CD14-positive monocyte (primary cell): ENCODE measurements at regions not wholly inside any gene's neighbourhood (a gene's known extent, or its start where the extent isn't known, plus 50 kb on each side); places are given as distances from the start of the nearest gene placed in this dataset.

Experiments used
- DNase-seq, 3 donors: peaks; one replicate each; pipeline ENCODE4 v3.0.0-alpha.2; 2011 to 2022
- H2AFZ ChIP-seq: 2 replicates; pipeline ENCODE4 v1.6.0; 2012; ENCODE audit warnings: mild to moderate bottlenecking, low read depth, low read length, inconsistent platforms; ENCODE audit not compliant: insufficient read depth, poor library complexity, severe bottlenecking
- H3K27ac ChIP-seq, 2 donors: 1 replicate in 1 of 2; 2 replicates in 1 of 2; pipeline ENCODE4 v1.5.1; 2012 to 2013; ENCODE audit warnings: low read length in 2 of 2, control low read depth in 1 of 2, inconsistent platforms in 1 of 2, low read depth in 1 of 2, mild to moderate bottlenecking in 1 of 2
- H3K27me3 ChIP-seq, 2 donors: one replicate each; pipeline versions ENCODE4 v1.6.0 to v1.6.1; 2011 to 2013; ENCODE audit warnings: low read length in 2 of 2; ENCODE audit not compliant: control insufficient read depth in 2 of 2, insufficient read depth in 2 of 2
- H3K36me3 ChIP-seq, 2 donors: replicated peaks in 1 of 2; 1 replicate in 1 of 2; 2 replicates in 1 of 2; pipeline versions ENCODE4 v1.5.1 to v1.6.1; 2012 to 2013; ENCODE audit warnings: low read length in 2 of 2, control low read depth in 1 of 2, inconsistent platforms in 1 of 2, mild to moderate bottlenecking in 1 of 2; ENCODE audit not compliant: insufficient read depth in 2 of 2, control insufficient read depth in 1 of 2
- H3K4me1 ChIP-seq, 2 donors: 1 replicate in 1 of 2; 2 replicates in 1 of 2; pipeline versions ENCODE4 v1.5.1 to v1.6.1; 2012 to 2013; ENCODE audit warnings: low read length in 2 of 2, control low read depth in 1 of 2, inconsistent platforms in 1 of 2, mild to moderate bottlenecking in 1 of 2, moderate library complexity in 1 of 2; ENCODE audit not compliant: insufficient read depth in 2 of 2, control insufficient read depth in 1 of 2
- H3K4me2 ChIP-seq: replicated peaks from 2 replicates; pipeline ENCODE3; 2012; ENCODE audit warnings: low read length, moderate library complexity, mild to moderate bottlenecking; ENCODE audit not compliant: poor library complexity, severe bottlenecking; ENCODE audit errors: extremely low read depth
- H3K4me3 ChIP-seq, 3 experiments: fragments of 200-600 bp in 1 of 3; sonication (generic) in 1 of 3; replicated peaks in 1 of 3; 1 replicate in 2 of 3; 2 replicates in 1 of 3; pipeline ENCODE4 v1.5.1; 2011 to 2013; ENCODE audit warnings: low read length in 3 of 3, mild to moderate bottlenecking in 3 of 3, control low read depth in 2 of 3, low read depth in 2 of 3, inconsistent platforms in 1 of 3, moderate library complexity in 1 of 3
- H3K79me2 ChIP-seq: 2 replicates; pipeline ENCODE4 v1.6.0; 2012; ENCODE audit warnings: mild to moderate bottlenecking, control low read depth, inconsistent platforms, low read length, moderate library complexity; ENCODE audit not compliant: insufficient read depth
- H3K9ac ChIP-seq: 2 replicates; pipeline ENCODE4 v1.6.0; 2017; ENCODE audit warnings: low read length, mild to moderate bottlenecking; ENCODE audit not compliant: insufficient read depth, poor library complexity, severe bottlenecking
- H3K9me3 ChIP-seq, 2 donors: replicated peaks in 1 of 2; 1 replicate in 1 of 2; 2 replicates in 1 of 2; pipeline versions ENCODE4 v1.5.1 to v1.6.1; 2012 to 2013; ENCODE audit warnings: low read length in 2 of 2, control low read depth in 1 of 2; ENCODE audit not compliant: control insufficient read depth in 1 of 2, insufficient read depth in 1 of 2
- H4K20me1 ChIP-seq: 2 replicates; pipeline ENCODE4 v1.6.0; 2012; ENCODE audit warnings: mild to moderate bottlenecking, low read length, control low read depth, moderate library complexity; ENCODE audit not compliant: insufficient read depth
- H3K27ac Mint-ChIP-seq, 7 donors: one replicate each; pipeline ENCODE4 v1.8.0; 2020; ENCODE audit warnings: mild to moderate bottlenecking in 7 of 7, mixed read lengths in 7 of 7, moderate library complexity in 6 of 7, inconsistent platforms in 2 of 7
- H3K27me3 Mint-ChIP-seq, 3 donors: one replicate each; pipeline ENCODE4 v1.8.0; 2021 to 2022; ENCODE audit warnings: low read depth in 3 of 3, mild to moderate bottlenecking in 3 of 3, mixed read lengths in 3 of 3, moderate library complexity in 3 of 3, inconsistent platforms in 1 of 3
- H3K36me3 Mint-ChIP-seq, 2 donors: one replicate each; pipeline ENCODE4 v1.8.0; 2020; ENCODE audit warnings: mixed read lengths in 2 of 2, inconsistent platforms in 1 of 2, mild to moderate bottlenecking in 1 of 2
- H3K4me1 Mint-ChIP-seq: one replicate; pipeline ENCODE4 v1.8.0; 2020; ENCODE audit warnings: mild to moderate bottlenecking, mixed read lengths
- H3K4me3 Mint-ChIP-seq, 2 donors: one replicate each; pipeline ENCODE4 v1.8.0; 2020; ENCODE audit warnings: mild to moderate bottlenecking in 2 of 2, mixed read lengths in 2 of 2, moderate library complexity in 1 of 2
- H3K9me3 Mint-ChIP-seq, 7 donors: one replicate each; pipeline ENCODE4 v1.8.0; 2020 to 2022; ENCODE audit warnings: mixed read lengths in 7 of 7, mild to moderate bottlenecking in 6 of 7, moderate library complexity in 6 of 7, inconsistent platforms in 2 of 7
- WGBS: methylation state at CpG from one replicate; pipeline ENCODE4 v1.1.5; 2013; ENCODE audit warnings: missing lambda C conversion rate; ENCODE audit not compliant: insufficient coverage; 5-methylcytosine and 5-hydroxymethylcytosine counted together
- intact Hi-C, 2 donors: fragments of 100-400 bp; cut with micrococcal nuclease; formaldehyde crosslinking; loops; one replicate each; pipeline versions ENCODE4 v1.15.0 to v1.15.1; 2023
- TF ChIP-seq, protein P1 (sequence below): fragments of 200-600 bp; IDR thresholded peaks from one replicate; pipeline ENCODE4 v1.8.0; 2022; ENCODE audit warnings: antibody characterized with exemption, mild to moderate bottlenecking

DNA sequence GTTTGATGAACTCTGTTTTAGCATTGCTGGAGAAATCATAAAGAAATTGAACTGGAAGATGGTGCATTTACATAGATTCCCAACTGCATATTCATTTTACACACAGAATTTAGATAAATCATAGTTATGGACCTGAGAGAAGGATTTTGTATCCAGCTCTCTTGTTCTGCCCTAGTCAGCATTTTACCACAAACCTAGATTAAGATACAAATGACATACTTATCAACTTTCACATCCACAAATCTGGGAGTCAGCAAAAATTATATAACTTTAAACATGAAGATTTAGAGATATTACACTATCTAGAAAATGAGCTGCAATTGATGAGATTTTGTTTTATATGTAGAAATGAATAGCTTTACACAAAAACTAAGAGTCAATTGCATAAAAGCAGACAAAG lies 632.8 kb downstream of the IGSF11 start:
- H3K36me3 ChIP-seq = no peaks in the 10 kb centered on the region
- H3K4me3 Mint-ChIP-seq = no peak overlapping the region
- no peak overlapping the region for H3K9ac ChIP-seq
- H3K9me3 Mint-ChIP-seq = peaks cover 0 to 4% (median 0%) of the 10 kb centered on the region in 7 donors
- H3K4me3 ChIP-seq = no peak overlapping the region
- no peaks in the 10 kb centered on the region for H3K4me1 ChIP-seq
- no peak overlapping the region for H3K27ac ChIP-seq
- no peak overlapping the region for H2AFZ ChIP-seq
- intact Hi-C loops = no loop called here
- H3K4me2 ChIP-seq = no peak overlapping the region
- no peak overlapping the region for H3K27ac Mint-ChIP-seq
- no peaks in the 10 kb centered on the region for H3K4me1 Mint-ChIP-seq
- TF ChIP-seq, protein P1, sequence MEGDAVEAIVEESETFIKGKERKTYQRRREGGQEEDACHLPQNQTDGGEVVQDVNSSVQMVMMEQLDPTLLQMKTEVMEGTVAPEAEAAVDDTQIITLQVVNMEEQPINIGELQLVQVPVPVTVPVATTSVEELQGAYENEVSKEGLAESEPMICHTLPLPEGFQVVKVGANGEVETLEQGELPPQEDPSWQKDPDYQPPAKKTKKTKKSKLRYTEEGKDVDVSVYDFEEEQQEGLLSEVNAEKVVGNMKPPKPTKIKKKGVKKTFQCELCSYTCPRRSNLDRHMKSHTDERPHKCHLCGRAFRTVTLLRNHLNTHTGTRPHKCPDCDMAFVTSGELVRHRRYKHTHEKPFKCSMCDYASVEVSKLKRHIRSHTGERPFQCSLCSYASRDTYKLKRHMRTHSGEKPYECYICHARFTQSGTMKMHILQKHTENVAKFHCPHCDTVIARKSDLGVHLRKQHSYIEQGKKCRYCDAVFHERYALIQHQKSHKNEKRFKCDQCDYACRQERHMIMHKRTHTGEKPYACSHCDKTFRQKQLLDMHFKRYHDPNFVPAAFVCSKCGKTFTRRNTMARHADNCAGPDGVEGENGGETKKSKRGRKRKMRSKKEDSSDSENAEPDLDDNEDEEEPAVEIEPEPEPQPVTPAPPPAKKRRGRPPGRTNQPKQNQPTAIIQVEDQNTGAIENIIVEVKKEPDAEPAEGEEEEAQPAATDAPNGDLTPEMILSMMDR = no peak
- H3K27me3 ChIP-seq = no peaks in the 10 kb centered on the region
- no peaks in the 10 kb centered on the region for H4K20me1 ChIP-seq
- no peak for DNase-seq
- no peaks in the 10 kb centered on the region for H3K79me2 ChIP-seq
- H3K27me3 Mint-ChIP-seq = no peaks in the 10 kb centered on the region
- H3K36me3 Mint-ChIP-seq = no peaks in the 10 kb centered on the region
- peaks cover 3 to 4% of the 10 kb centered on the region in 2 donors for H3K9me3 ChIP-seq

DNA sequence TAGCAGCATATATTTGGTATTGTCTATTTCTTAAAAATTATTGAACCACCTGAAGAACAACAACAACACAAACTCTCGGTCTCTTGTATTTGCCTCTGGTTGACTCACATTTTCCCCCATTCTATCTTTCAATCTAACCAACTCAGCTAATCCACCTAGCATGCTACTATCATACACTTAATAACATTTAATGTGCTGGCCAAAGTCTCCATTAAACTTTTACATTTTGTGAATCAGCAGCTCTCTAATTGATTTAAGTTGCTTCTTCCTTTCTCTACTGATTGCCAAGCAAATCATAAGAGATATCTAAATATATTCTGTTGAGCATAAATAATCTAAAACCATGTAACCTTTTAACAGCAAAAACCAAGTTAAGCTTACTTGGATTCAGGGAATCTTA lies 631.7 kb downstream of the IGSF11 start:
- DNase-seq = no peak
- Histone ChIP-seq H3K36me3 (no peaks in the 10 kb centered on the region), H2AFZ (no peak overlapping the region), H3K4me3 (no peak overlapping the region), H3K9ac (no peak overlapping the region), H3K4me2 (no peak overlapping the region), H3K9me3 (peaks cover 0 to 3% of the 10 kb centered on the region in 2 donors), H3K27me3 (no peaks in the 10 kb centered on the region), H4K20me1 (no peaks in the 10 kb centered on the region), H3K4me1 (no peaks in the 10 kb centered on the region), H3K27ac (no peak overlapping the region), H3K79me2 (no peaks in the 10 kb centered on the region)
- Mint-ChIP-seq H3K27ac (no peak overlapping the region), H3K9me3 (peaks cover 0 to 3% (median 0%) of the 10 kb centered on the region in 7 donors), H3K27me3 (no peaks in the 10 kb centered on the region), H3K36me3 (no peaks in the 10 kb centered on the region), H3K4me3 (no peak overlapping the region), H3K4me1 (no peaks in the 10 kb centered on the region)
- TF ChIP-seq, protein P1 = no peak
- intact Hi-C loops = no loop called here
- 90% methylated on average over 1 of the region's 1 CpG for WGBS
